ENCODE measurements at regions not wholly inside any gene's neighbourhood (a gene's known extent, or its start where the extent isn't known, plus 50 kb on each side); places are given as distances from the start of the nearest gene placed in this dataset.

DNA sequence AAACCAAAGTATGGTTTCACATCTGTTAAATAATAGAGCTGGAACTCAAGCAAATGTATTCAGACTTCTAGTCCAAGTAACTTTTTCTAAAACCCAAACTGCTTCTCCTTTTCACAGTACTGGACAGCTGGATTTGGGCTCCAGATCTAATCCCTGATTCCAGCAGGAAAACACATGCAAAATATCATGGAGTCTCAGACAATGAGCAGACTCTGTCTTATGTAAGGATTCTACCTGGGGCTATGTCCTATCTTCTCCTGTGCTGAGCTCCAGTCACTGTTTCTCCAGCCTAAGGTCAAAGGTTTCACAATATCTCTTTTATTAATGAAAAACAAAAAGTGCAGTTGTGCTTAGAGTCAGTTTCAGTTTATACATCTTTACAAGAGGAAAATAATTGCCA lies 83.2 kb upstream of the EED start:
- Histone ChIP-seq H3K36me3 (no peaks in the 10 kb centered on the region), H3K9me3 (no peaks in the 10 kb centered on the region), H3K27me3 (replicated peaks; ENCODE audit: insufficient read depth) (no peaks in the 10 kb centered on the region), H3K27ac (peak overlapping the region in 1 of 2 donors; percentile 40), H3K4me3 (no peak overlapping the region), H3K4me1 (ENCODE audit: control insufficient read depth in 1 of 2, low read depth in 2 of 2) (peaks cover 8 to 14% of the 10 kb centered on the region in 2 donors)
- no peak for TF ChIP-seq CTCF (IDR thresholded peaks at IDR 0.05)
- DNase-seq (ENCODE audit: low spot score) (no peak), ATAC-seq (ENCODE audit: insufficient number of reproducible peaks, low FRiP score, low read depth) (no peak)

GRCh38 chr11:86160541-86161149 lies 83.9 kb upstream of the EED start:
- no peaks in the 10 kb centered on the region for H3K36me3 ChIP-seq
- no peak for TF ChIP-seq CTCF (IDR thresholded peaks at IDR 0.05)
- no peak for ATAC-seq (ENCODE audit: insufficient number of reproducible peaks, low FRiP score, low read depth)
- H3K4me1 ChIP-seq (ENCODE audit: control insufficient read depth in 1 of 2, low read depth in 2 of 2): peaks cover 8 to 14% of the 10 kb centered on the region in 2 donors
- H3K27ac ChIP-seq: no peak overlapping the region
- H3K4me3 ChIP-seq: no peak overlapping the region
- DNase-seq (ENCODE audit: low spot score): no peak
- H3K9me3 ChIP-seq: no peaks in the 10 kb centered on the region
- H3K27me3 ChIP-seq (replicated peaks; ENCODE audit: insufficient read depth): no peaks in the 10 kb centered on the region

DNA sequence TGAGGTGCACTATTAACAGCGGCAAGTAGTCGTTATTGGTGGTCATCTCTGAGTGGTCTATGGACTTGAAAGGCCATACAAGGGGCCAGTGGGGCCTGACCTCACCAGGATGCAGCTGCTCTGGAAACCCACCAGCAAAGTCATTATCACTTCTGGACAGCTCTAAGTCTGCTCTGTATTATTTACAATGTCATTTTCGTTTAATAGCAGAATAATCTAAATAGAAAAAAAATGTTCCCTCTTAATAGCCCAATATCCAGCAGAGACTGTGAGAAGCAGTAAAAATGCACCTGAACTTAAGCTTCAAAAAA lies 85.0 kb upstream of the EED start:
- no peak for TF ChIP-seq CTCF (IDR thresholded peaks at IDR 0.05)
- no peaks in the 10 kb centered on the region for H3K27me3 ChIP-seq (replicated peaks; ENCODE audit: insufficient read depth)
- DNase-seq (ENCODE audit: low spot score) (no peak), ATAC-seq (ENCODE audit: insufficient number of reproducible peaks, low FRiP score, low read depth) (no peak)
- no peaks in the 10 kb centered on the region for H3K9me3 ChIP-seq
- H3K4me3 ChIP-seq: no peak overlapping the region
- no peak overlapping the region for H3K27ac ChIP-seq
- no peaks in the 10 kb centered on the region for H3K36me3 ChIP-seq
- H3K4me1 ChIP-seq (ENCODE audit: control insufficient read depth in 1 of 2, low read depth in 2 of 2): peaks cover 8 to 14% of the 10 kb centered on the region in 2 donors

DNA sequence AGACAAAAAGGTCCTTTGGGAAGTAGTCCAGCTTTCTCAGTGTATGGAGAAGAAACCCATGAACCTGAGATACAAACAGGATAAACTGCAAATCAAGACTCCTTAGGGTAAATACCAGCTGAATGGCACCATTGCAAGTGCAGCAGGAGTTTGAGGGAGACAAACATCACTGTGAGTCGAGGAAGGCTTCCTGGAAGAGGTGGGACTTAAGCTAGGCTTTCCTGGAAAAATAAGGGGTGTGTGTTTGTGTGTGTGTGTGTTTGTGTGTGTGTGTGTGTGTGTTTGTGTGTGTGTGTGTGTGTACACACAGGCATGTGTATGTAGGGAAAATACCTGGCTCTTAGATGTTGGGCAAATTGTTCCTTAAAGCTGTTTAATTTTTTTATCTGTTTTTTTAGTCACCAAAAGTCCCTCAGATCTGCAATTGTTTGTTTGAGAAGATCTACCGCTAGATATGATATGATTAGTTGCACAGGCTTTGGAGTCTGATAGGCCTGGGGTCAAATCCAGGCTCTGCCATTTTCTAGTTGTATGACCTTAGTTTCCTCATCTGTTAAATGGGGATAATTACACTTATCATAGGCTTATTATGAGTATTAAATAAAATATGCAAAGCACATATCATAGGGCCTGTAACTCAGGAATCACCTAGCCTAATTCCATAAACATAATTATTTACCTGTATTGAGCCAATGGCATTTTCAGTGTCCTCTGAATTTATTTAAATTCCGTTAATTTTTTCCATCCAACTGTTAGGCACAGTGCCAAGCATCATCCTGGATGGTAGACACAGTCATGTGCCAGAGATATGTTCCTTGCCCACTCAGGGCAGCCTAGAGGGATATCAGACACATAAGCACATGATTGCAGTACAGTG lies 85.6 kb upstream of the EED start:
- Histone ChIP-seq H3K27ac (no peak overlapping the region), H3K36me3 (no peaks in the 10 kb centered on the region), H3K4me1 (ENCODE audit: control insufficient read depth in 1 of 2, low read depth in 2 of 2) (peaks cover 8 to 14% of the 10 kb centered on the region in 2 donors), H3K4me3 (no peak overlapping the region), H3K27me3 (replicated peaks; ENCODE audit: insufficient read depth) (no peaks in the 10 kb centered on the region), H3K9me3 (no peaks in the 10 kb centered on the region)
- ATAC-seq (ENCODE audit: insufficient number of reproducible peaks, low FRiP score, low read depth) (no peak), DNase-seq (ENCODE audit: low spot score) (no peak)
- no peak for TF ChIP-seq CTCF (IDR thresholded peaks at IDR 0.05)

- no peak for ATAC-seq (ENCODE audit: insufficient number of reproducible peaks, low FRiP score, low read depth)
These were observed 86.7 kb upstream of the EED start for GRCh38 chr11:86157797-86158378.

More at GRCh38 chr11:86157797-86158378, 86.7 kb upstream of the EED start:
- H3K4me1 ChIP-seq (ENCODE audit: control insufficient read depth in 1 of 2, low read depth in 2 of 2): peaks cover 8 to 17% of the 10 kb centered on the region in 2 donors
- H3K36me3 ChIP-seq: no peaks in the 10 kb centered on the region
- H3K27ac ChIP-seq: no peak overlapping the region
- no peak for DNase-seq (ENCODE audit: low spot score)
- no peaks in the 10 kb centered on the region for H3K27me3 ChIP-seq (replicated peaks; ENCODE audit: insufficient read depth)
- TF ChIP-seq CTCF (IDR thresholded peaks at IDR 0.05): no peak
- no peaks in the 10 kb centered on the region for H3K9me3 ChIP-seq
- H3K4me3 ChIP-seq: no peak overlapping the region

Data from thoracic aorta (tissue), 2 donors.